ENCODE measurements at regions not wholly inside any gene's neighbourhood (a gene's known extent, or its start where the extent isn't known, plus 50 kb on each side); places are given as distances from the start of the nearest gene placed in this dataset.

DNA sequence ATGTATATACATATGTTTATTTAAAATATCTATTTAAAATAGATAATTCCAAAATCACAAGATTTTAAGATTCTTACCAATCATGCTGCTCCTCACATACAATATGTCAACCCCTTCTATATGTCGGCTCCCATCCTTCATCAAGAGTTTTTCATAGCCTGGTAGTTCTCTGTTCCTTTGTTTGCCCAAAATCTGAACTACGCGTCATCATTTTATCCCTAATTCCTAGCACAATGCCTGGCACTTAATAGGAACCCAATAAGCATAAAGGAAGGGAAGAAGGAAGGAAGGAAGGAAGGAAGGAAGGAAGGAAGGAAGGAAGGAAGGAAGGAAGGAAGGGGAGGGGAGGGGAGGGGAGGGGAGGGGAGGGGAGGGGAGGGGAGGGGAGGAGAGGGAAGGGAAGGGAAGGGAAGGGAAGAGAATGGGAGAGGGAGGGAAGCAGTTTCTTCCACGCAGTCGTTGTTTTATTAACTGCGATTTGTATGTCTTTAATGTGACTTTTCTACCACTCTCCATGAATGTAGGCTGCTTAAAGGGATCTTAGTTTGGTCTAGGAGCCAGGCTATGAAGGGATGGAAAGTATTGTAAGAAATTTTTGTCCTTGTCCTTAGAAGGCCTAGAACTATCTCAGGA lies 83.3 kb upstream of the PCGF5 start:
- TF ChIP-seq, protein P1, sequence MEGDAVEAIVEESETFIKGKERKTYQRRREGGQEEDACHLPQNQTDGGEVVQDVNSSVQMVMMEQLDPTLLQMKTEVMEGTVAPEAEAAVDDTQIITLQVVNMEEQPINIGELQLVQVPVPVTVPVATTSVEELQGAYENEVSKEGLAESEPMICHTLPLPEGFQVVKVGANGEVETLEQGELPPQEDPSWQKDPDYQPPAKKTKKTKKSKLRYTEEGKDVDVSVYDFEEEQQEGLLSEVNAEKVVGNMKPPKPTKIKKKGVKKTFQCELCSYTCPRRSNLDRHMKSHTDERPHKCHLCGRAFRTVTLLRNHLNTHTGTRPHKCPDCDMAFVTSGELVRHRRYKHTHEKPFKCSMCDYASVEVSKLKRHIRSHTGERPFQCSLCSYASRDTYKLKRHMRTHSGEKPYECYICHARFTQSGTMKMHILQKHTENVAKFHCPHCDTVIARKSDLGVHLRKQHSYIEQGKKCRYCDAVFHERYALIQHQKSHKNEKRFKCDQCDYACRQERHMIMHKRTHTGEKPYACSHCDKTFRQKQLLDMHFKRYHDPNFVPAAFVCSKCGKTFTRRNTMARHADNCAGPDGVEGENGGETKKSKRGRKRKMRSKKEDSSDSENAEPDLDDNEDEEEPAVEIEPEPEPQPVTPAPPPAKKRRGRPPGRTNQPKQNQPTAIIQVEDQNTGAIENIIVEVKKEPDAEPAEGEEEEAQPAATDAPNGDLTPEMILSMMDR (optimal IDR thresholded peaks at IDR 0.05 in 1 of 3, IDR thresholded peaks at IDR 0.05 in 1 of 3, conservative IDR thresholded peaks at IDR 0.05 in 1 of 3; ENCODE audit: extremely low read depth in 1 of 3, insufficient read depth in 2 of 3, low read length in 3 of 3) = no peak
- TF ChIP-seq EZH2 (IDR thresholded peaks at IDR 0.05; ENCODE audit: low read length) = no peak

Measured in keratinocyte (primary cell).